ENCODE measurements at regions not wholly inside any gene's neighbourhood (a gene's known extent, or its start where the extent isn't known, plus 50 kb on each side); places are given as distances from the start of the nearest gene placed in this dataset.

- TF ChIP-seq POLR2A (IDR thresholded peaks at IDR 0.05; ENCODE audit: low read length) (no peak), GATA1 (IDR thresholded peaks at IDR 0.05; ENCODE audit: low read depth, low read length) (no peak)
These were observed 864.0 kb downstream of the LRRIQ3 start for GRCh38 chr1:73333847-73334503.

All from erythroblast (primary cell).